ENCODE measurements at regions not wholly inside any gene's neighbourhood (a gene's known extent, or its start where the extent isn't known, plus 50 kb on each side); places are given as distances from the start of the nearest gene placed in this dataset.

- TF ChIP-seq, protein P1, sequence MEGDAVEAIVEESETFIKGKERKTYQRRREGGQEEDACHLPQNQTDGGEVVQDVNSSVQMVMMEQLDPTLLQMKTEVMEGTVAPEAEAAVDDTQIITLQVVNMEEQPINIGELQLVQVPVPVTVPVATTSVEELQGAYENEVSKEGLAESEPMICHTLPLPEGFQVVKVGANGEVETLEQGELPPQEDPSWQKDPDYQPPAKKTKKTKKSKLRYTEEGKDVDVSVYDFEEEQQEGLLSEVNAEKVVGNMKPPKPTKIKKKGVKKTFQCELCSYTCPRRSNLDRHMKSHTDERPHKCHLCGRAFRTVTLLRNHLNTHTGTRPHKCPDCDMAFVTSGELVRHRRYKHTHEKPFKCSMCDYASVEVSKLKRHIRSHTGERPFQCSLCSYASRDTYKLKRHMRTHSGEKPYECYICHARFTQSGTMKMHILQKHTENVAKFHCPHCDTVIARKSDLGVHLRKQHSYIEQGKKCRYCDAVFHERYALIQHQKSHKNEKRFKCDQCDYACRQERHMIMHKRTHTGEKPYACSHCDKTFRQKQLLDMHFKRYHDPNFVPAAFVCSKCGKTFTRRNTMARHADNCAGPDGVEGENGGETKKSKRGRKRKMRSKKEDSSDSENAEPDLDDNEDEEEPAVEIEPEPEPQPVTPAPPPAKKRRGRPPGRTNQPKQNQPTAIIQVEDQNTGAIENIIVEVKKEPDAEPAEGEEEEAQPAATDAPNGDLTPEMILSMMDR (conservative IDR thresholded peaks at IDR 0.05; ENCODE audit: low read depth, low read length) = no peak
- no peak for TF ChIP-seq EZH2 (IDR thresholded peaks at IDR 0.05; ENCODE audit: low read length, unreplicated experiment)
Observed at GRCh38 chr9:108484468-108484867, 371.3 kb downstream of the ACTL7B start.
